GM12878 (cell line): ENCODE measurements at regions not wholly inside any gene's neighbourhood (a gene's known extent, or its start where the extent isn't known, plus 50 kb on each side); places are given as distances from the start of the nearest gene placed in this dataset.

Source experiments
- ATAC-seq: fragments of 200-7000 bp; cut with Tn5 transposase; 3 replicates; pipeline ENCODE4 v1.9.1; 2020; ENCODE audit warnings: mild to moderate bottlenecking, moderate library complexity
- BruUV-seq: library from RNA; stranded (reverse); fragments of 400-500 nt; replicated peaks from 2 replicates; lab custom pipeline; 2021; lab: Mats Ljungman, UMichigan
- CTCF ChIA-PET: fragments of 300-600 bp; sonication (Branson Sonifier 250); formaldehyde crosslinking; extraction: SDS; loops from one replicate; lab custom pipeline; 2021; ENCODE audit warnings: inconsistent platforms; lab: Yijun Ruan, JAX
- POLR2A ChIA-PET: fragments of 350-600 bp; formaldehyde crosslinking; extraction: SDS; loops from one replicate; lab custom pipeline; 2021; ENCODE audit warnings: inconsistent platforms; lab: Charles Lee
- RAD21 ChIA-PET: fragments of 300-600 bp; sonication (Branson Sonifier 250); formaldehyde crosslinking; loops from one replicate; lab custom pipeline; 2023; ENCODE audit warnings: antibody characterized with exemption; ENCODE audit not compliant: unreplicated experiment; lab: Charles Lee
- SMC1A ChIA-PET: fragments of 300-600 bp; sonication (Branson Sonifier 250); formaldehyde crosslinking; loops from one replicate; lab custom pipeline; 2023; ENCODE audit not compliant: unreplicated experiment, uncharacterized antibody; lab: Charles Lee
- DNase-seq: peaks from one replicate; pipeline ENCODE4 v3.0.0-alpha.2; 2011; ENCODE audit warnings: low read depth, low spot score
- FAIRE-seq: peaks from 3 replicates; lab custom pipeline; 2011; peaks lifted over from hg19 to GRCh38; lab: Jason Lieb, UNC
- H2AFZ ChIP-seq: 2 replicates; pipeline ENCODE4 v1.6.0; 2011; ENCODE audit warnings: low read depth, low read length, control low read depth; ENCODE audit not compliant: control insufficient read depth
- H3K27ac ChIP-seq: 2 replicates; pipeline ENCODE4 v1.5.1; 2011; ENCODE audit warnings: control low read depth; ENCODE audit not compliant: control insufficient read depth, insufficient read depth
- H3K27me3 ChIP-seq, 2 experiments: replicated peaks in 1 of 2; 2 replicates each; pipeline versions ENCODE4 v1.6.0 to v1.6.1; 2011; ENCODE audit warnings: low read length in 1 of 2; ENCODE audit not compliant: control insufficient read depth in 2 of 2, insufficient read depth in 2 of 2
- H3K36me3 ChIP-seq, 2 experiments: 2 replicates each; pipeline ENCODE4 v1.5.1; 2011; ENCODE audit warnings: low read length in 1 of 2; ENCODE audit not compliant: control insufficient read depth in 2 of 2, insufficient read depth in 2 of 2
- H3K4me1 ChIP-seq: 2 replicates; pipeline ENCODE4 v1.6.1; 2011; ENCODE audit warnings: mild to moderate bottlenecking, low read length, moderate library complexity, mixed read lengths; ENCODE audit not compliant: control insufficient read depth, insufficient read depth
- H3K4me2 ChIP-seq: 2 replicates; pipeline ENCODE4 v1.6.0; 2011; ENCODE audit warnings: control low read depth; ENCODE audit not compliant: control insufficient read depth, insufficient read depth
- H3K4me3 ChIP-seq: fragments of 200-600 bp; sonication (generic); 2 replicates; pipeline ENCODE4 v1.5.1; 2016
- H3K79me2 ChIP-seq: 2 replicates; pipeline ENCODE4 v1.6.0; 2011; ENCODE audit warnings: low read length; ENCODE audit not compliant: control insufficient read depth, insufficient read depth
- H3K9ac ChIP-seq: 2 replicates; pipeline ENCODE4 v1.8.0; 2011; ENCODE audit warnings: low read length, control low read depth, mixed read lengths; ENCODE audit not compliant: control insufficient read depth, insufficient read depth
- H3K9me3 ChIP-seq: replicated peaks from 3 replicates; pipeline ENCODE4 v1.5.1; 2011; ENCODE audit warnings: mild to moderate bottlenecking, low read length; ENCODE audit not compliant: control insufficient read depth, insufficient read depth
- H4K20me1 ChIP-seq: 2 replicates; pipeline ENCODE4 v1.6.0; 2011; ENCODE audit not compliant: control insufficient read depth, insufficient read depth
- CBX5 ChIP-seq: sonication (generic); IDR thresholded peaks from 2 replicates; pipeline ENCODE4 v1.6.1; 2016; ENCODE audit warnings: low read depth, moderate library complexity, mild to moderate bottlenecking, inconsistent platforms
- CEBPZ ChIP-seq: fragments of 150-350 bp; IDR thresholded peaks from 2 replicates; pipeline ENCODE4 v1.6.1; 2016; ENCODE audit warnings: low read depth, low read length
- CHD4 ChIP-seq: fragments of 200-600 bp; sonication (generic); IDR thresholded peaks from 2 replicates; pipeline ENCODE4 v1.6.1; 2016; ENCODE audit warnings: mild to moderate bottlenecking
- CREM ChIP-seq: IDR thresholded peaks from 2 replicates; pipeline ENCODE4 v1.6.1; 2014; ENCODE audit warnings: antibody characterized with exemption, low read depth
- IRF3 ChIP-seq: fragments of 450-650 bp; IDR thresholded peaks from 2 replicates; pipeline ENCODE4 v1.6.1; 2014; ENCODE audit warnings: mild to moderate bottlenecking
- MAX ChIP-seq: IDR thresholded peaks from 2 replicates; pipeline ENCODE4 v1.6.1; 2012; ENCODE audit warnings: low read depth, low read length, improper control_type of control experiment
- NR2C1 ChIP-seq: fragments of 450-650 bp; IDR thresholded peaks from 2 replicates; pipeline ENCODE4 v1.6.1; 2017; ENCODE audit warnings: antibody characterized with exemption, mild to moderate bottlenecking, moderate library complexity
- NRF1 ChIP-seq: conservative IDR thresholded peaks from 2 replicates; pipeline ENCODE4 v1.6.1; 2011; ENCODE audit warnings: mild to moderate bottlenecking, low read depth, low read length, improper control_type of control experiment
- RAD51 ChIP-seq: fragments of 450-650 bp; IDR thresholded peaks from 2 replicates; pipeline ENCODE4 v1.6.1; 2016; ENCODE audit warnings: moderate library complexity, mild to moderate bottlenecking, inconsistent platforms
- RB1 ChIP-seq: fragments of 450-650 bp; formaldehyde crosslinking; IDR thresholded peaks from 2 replicates; pipeline ENCODE4 v1.6.1; 2017; ENCODE audit warnings: mild to moderate bottlenecking, borderline replicate concordance
- RCOR1 ChIP-seq: conservative IDR thresholded peaks from 2 replicates; pipeline ENCODE4 v1.6.1; 2012; ENCODE audit warnings: low read depth, low read length, improper control_type of control experiment
- ZBTB11 ChIP-seq: fragments of 450-650 bp; formaldehyde crosslinking; IDR thresholded peaks from 2 replicates; pipeline ENCODE4 v1.5.0; 2022; ENCODE audit warnings: mild to moderate bottlenecking, missing genetic modification characterization
- ZNF592 ChIP-seq: fragments of 450-650 bp; IDR thresholded peaks from 2 replicates; pipeline ENCODE4 v1.6.1; 2017; ENCODE audit warnings: mild to moderate bottlenecking, moderate library complexity
- WGBS: methylation state at CpG from one replicate; pipeline ENCODE4 v1.1.6; 2016; ENCODE audit warnings: low lambda C conversion rate; ENCODE audit not compliant: insufficient replicate concordance, insufficient coverage; ENCODE audit errors: missing lambda C conversion rate; 5-methylcytosine and 5-hydroxymethylcytosine counted together
- in situ Hi-C: fragments of 300-500 bp; cut with MboI; formaldehyde crosslinking; loops from 9 replicates; pipeline ENCODE4 v1.14.3; 2018; ENCODE audit warnings: mixed read lengths
- intact Hi-C: fragments of 100-400 bp; cut with micrococcal nuclease; formaldehyde crosslinking; loops from one replicate; pipeline ENCODE4 v1.14.2; 2022; ENCODE audit not compliant: unreplicated experiment

GRCh38 chr10:33913194-33913593 lies 578.7 kb upstream of the NRP1 start:
- 10% methylated on average over 3 of the region's 3 CpGs for WGBS
- FAIRE-seq, result no peak
- no TSS peak for BruUV-seq
- TF ChIP-seq RCOR1 (no peak), ZNF592 (no peak), CHD4 (no peak), NRF1 (no peak), RB1 (no peak), NR2C1 (no peak), CBX5 (no peak), IRF3 (no peak), RAD51 (no peak), CREM (no peak), CEBPZ (no peak), MAX (no peak), ZBTB11 (CRISPR knock-in tag) (no peak)

More at GRCh38 chr10:33913194-33913593, 578.7 kb upstream of the NRP1 start:
- no peak for ATAC-seq
- H3K79me2 ChIP-seq, result no peaks in the 10 kb centered on the region
- ChIA-PET CTCF (interaction anchor here (1.2 to 1.4 kb wide), 2 partner anchors 104 to 725 kb away, joined by 3 to 4 read pairs; no protein-coding TSS in a partner anchor), POLR2A (no interaction called here), SMC1A (interaction anchor here (1.1 kb wide), 1 partner anchor 139 kb away, joined by 3 read pairs; no protein-coding TSS in a partner anchor), RAD21 (no interaction called here)
- H3K27me3 ChIP-seq, result no peaks in the 10 kb centered on the region
- no peaks in the 10 kb centered on the region for H3K4me1 ChIP-seq
- in situ Hi-C loops (no loop called here), intact Hi-C loops (no loop called here)
- no peak overlapping the region for H3K4me3 ChIP-seq
- H3K27ac ChIP-seq, result no peak overlapping the region
- no peak overlapping the region for H3K9ac ChIP-seq
- DNase-seq, result no peak
- no peaks in the 10 kb centered on the region for H3K36me3 ChIP-seq
- no peaks in the 10 kb centered on the region for H4K20me1 ChIP-seq
- no peaks in the 10 kb centered on the region for H3K9me3 ChIP-seq
- no peak overlapping the region for H2AFZ ChIP-seq
- no peak overlapping the region for H3K4me2 ChIP-seq
